HG03342 (cell line): ENCODE measurements at regions not wholly inside any gene's neighbourhood (a gene's known extent, or its start where the extent isn't known, plus 50 kb on each side); places are given as distances from the start of the nearest gene placed in this dataset.

Experiments used
- ATAC-seq: cut with Tn5 transposase; IDR thresholded peaks from one replicate; pipeline ENCODE4 v1.9.1; 2021; ENCODE audit warnings: mild to moderate bottlenecking, moderate library complexity; ENCODE audit not compliant: unreplicated experiment

DNA sequence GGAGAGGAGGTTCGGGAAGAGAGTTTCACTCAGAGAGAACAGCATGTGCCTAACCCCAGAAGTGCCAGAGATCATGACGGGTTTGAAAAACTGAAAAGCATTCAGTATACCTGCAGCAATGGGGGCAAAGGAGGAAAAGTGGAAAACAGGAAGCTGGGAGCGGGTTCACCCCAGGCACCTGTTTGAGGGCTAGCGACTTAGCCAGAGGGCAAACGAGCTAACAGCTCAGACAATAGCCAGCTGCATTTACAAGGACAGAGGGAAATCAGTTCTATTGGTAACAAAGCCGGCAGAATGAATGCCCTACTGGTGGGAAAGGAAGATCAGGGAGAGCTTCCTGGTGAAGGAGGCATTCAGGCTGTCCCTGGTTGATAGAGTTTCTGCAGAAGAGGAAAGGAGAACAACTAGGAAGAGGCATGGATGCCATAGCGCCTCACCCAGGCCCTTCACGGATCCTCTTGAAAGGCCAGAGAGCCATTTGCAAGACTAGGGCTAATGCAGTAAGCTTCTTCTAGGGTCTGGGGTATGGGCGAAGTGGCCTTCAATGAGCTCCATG, 141.7 kb upstream of the ADRA1B start:
- ATAC-seq: no peak

DNA sequence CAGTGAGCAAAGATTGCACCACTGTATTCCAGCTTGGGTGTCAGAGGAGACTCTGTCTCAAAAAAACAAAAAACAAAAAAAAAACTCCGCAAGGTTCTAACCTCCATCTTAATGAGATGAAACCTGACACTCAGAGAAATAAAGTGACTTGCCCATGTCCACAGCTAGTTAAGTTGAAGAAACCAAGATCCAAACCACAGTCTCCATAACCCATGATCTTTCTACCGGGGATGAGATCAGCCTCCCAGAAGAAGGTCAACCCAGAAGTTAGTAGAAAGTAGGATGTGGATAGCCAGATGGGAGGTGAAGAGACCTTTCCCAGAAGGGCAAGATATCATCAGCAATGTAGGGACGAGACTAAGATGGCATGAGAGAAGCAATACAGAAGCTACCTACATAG, 140.4 kb upstream of the ADRA1B start:
- no peak for ATAC-seq

DNA sequence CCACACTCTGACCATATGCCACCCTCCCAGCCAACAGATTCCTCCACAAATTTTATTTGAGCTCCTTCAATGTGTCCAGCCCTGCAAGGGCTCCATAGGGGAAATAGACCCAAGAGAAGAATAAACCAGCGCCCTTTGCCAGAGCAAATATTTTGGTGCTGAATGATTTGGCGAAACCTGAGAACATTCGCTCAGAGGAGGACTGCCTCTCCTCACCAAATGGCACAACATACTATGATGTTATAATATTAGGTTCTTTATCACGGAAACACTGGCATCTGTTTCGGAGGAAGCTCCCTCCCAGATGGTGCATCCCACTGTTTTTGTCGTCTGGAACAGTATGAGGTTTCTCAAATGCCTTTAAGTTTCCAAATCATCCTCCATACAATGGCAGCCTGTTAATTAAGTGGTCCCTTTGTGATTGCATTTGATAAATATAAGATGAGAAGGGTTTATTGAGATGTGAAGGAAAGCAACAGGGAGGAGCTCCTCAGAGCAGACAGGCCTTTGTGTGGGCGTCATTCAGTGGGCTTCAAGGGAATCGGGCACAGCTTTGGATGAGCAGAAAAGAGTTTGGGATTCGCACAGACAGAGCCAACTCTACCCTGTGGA, 139.1 kb upstream of the ADRA1B start:
- ATAC-seq: no peak

DNA sequence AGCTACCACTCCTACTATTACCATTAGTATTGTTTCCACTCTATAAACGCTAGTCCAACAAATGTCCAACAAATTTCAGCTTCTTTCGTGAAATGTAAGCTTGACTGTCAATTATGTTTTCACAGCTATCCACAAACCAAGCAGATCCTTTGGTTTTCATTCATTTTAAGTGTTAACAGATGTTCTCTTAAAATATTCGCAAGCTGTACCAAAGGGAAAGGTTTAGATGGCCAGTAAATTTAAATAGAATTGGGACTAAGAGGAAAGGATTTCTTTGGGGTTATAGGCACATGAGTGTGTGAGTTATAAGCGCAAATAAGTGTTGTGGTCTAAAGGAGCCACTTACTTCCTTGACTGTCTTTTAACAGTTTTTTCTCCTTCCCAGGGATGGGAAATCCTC, 136.8 kb upstream of the ADRA1B start:
- no peak for ATAC-seq

DNA sequence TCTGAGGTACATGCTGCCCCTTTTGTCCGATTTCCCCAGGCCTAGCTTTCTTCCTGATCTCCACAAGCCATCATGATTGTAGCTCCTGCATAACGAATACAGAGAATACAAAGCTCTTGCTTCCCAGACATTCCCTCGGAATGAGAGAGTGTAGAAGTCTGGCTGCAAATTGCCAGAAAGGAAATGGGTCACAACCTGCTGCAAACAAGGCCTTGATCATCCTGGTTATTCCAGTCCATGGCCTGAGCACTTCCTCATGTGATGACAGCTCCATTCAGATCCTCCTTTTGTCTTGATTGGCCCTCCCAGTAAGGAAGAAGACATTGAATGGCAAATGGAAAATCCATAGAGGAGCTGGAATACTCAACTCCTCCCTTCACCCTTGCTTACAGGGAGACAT, 136.0 kb upstream of the ADRA1B start:
- ATAC-seq: no peak

DNA sequence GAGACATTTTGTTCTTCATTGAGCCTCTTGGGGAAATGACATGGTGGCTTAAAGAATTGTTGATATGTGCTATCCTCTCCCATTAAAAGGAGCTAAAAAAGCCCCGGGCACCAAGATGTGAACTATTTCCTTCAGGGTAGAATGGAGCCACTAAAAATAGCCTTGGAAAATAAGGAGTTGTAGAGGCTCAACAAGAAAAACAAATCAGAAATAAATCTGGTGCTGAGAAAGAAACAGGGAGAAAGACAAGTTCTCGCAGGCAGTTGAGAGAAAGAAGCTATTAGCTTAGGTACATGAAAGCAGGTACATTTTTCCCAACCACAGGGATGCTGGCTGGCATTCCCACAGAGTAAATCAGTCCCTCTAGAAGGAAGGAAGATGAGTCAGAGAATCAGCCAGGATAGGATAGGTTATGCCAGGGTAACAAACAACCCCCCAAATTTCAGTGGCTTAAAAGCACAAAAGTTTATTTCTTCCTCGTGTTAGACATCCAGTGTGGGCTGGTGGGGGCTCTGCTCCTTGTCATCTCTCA, 134.6 kb upstream of the ADRA1B start:
- no peak for ATAC-seq

DNA sequence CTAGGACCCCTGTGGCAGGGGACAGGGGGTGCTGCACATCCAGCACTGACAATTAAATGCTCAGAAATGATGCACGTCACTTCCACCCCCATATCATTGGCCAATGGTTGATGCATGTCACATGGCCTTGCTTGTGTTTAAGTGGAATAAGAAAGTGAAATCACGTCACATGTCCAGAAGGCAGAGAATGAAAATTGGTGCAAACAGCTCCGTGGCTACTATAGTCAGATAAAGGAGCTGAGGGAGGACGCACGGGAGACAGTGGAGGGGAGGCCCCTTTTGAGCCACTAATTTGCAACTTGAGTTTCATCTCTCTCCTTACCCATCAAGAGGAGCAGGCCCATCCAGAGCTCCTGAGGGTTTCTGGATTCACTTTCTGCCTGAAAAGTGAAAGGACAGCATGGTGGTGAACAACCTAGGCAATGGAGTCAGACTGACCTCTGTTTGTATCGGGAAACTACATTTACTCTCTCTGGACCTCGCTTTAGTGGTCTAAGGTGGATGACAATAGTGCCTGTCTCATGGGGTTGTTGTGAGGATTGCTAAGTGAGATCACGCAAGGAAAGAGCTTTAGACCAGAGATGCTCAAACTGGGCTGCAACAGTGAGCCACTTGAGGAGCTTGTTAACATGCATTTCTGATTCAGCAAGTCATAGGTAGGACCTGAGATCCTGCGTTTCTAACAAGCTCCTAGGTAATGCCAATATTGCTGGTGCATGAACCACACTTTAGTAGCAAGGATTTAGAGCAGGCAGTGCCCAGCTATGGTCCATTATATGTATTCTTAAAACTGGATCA, 133.9 kb upstream of the ADRA1B start:
- no peak for ATAC-seq

DNA sequence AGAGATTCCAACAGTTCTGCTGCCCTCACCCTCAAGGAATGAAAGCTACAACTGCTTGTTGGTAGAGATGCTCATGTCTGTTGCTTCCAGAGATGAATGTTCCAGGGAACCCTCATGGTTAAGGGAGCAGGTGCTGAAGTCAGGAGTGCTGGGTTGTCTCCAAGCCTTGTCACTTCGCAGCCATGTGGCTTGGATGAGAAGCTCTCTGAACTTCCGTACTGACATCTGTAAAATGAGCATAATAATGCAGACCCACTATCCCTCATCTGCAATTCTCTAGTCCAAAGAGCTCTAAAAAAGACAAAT, 133.3 kb upstream of the ADRA1B start:
- ATAC-seq: no peak

DNA sequence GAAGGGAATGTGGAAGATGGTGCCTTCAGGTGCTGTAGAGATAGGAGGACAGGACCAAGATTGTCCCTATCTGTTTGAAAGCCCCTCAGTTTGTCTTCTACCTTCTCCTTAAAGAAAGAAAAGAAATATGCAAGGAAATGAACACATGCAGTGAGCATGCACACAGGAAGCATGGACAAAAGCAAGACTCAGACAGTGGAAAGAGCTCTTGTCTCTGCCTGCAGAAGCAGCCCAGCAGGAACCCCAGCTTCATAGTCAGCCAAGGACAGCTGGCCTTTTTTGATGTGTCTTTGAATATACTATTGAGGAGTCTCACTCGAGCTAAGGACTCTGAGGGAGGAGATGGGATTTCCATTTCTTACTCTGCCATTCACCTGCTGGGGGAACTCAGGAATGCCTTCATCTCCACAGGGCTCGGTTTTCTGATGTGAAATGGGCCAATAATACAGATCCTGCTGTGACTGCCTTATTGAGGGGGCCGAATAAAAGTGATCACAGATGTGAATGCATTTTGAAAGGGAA, 132.5 kb upstream of the ADRA1B start:
- no peak for ATAC-seq

DNA sequence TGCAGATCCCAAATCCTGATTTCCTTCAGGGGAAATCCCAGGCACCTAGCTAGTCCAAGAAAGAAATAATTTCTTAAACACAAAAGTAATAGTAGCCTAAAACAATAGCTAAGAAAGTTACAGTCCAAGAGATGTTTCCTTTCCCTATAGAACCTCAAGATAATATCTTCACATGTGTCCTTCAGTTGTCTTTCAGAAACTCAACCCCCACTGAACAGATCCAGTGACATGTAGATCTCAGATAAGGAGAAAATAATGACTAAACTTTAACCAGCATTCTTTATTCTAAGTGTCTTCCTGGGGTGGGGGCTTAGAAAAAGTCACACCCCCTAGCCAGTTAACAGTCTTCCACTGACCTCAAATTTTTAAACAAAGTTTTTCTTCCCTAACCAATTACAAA, 131.3 kb upstream of the ADRA1B start:
- no peak for ATAC-seq

DNA sequence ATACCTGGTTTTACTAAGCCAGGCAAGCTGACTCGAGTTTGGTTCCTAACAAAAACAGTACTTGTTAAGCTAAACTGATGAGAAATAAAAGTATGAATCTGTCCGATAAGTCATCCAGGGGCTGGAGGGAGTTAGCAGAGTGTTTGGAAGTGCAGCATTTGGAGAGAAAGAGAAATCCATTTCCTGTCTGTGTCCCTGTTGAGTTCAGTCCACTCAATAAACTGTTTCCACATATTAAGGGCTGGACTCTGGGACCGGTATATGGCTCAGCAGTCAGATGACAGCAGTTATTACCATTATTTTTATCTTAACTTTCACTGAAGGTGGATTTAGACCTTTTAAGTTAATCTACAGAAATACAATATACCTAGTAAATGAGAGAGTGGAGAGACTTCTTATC, 130.6 kb upstream of the ADRA1B start:
- ATAC-seq: no peak

DNA sequence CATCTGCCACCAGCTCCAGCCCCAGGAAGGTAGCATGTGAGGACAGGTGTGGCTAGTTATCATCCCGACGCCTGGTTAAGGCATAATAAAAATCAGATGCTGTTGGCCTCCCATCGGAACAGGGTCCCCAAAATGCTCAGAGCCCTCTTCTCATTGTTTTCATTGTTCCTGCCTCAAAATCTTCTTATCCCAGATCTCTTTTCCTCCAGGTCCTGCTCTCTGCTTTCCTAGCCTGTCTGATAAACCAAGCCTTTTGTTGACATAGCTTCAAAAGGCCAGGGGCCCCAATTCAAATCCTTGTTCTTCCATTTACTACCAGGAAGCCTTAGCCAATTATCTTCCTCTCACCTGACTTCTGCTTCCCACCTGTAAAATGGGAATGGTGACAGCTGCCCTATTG, 130.1 kb upstream of the ADRA1B start:
- ATAC-seq: no peak

DNA sequence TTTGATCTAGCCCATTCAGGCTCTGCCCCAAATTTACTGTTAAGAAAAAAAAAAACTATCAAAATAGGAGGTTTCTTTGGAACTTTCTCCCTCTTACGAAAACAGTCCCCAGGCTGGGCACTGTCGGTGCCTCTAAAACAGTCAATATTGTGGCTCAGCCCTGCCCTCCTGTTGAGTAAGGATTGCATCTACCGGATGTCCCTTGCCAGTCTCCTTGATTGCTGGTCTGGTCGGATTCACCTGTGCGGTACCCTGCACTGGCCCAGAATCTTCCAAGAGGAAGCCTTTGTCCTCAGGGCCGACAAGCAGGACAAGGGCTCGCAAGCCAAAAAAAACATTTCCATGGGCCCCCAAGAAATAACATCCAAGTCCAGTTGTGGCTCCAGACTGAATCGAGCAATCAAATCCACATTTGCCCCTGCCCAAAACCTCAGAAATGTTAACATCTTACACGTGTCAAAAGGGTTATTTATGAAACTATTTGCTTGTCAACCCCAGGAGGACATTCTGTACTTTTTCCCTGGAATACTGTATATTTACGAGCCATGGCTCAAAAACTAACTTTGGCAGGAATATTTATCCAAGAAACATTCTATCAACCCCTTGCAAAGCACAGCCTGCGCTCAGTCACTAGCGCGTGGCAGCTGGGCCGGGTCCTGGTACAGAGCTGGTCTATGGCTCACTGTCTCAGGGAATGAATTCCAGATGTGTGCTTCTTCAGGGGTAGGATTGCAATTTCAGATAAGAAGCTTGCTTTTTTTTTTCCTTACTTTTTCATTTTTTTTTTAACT, 129.2 kb upstream of the ADRA1B start:
- ATAC-seq: no peak

DNA sequence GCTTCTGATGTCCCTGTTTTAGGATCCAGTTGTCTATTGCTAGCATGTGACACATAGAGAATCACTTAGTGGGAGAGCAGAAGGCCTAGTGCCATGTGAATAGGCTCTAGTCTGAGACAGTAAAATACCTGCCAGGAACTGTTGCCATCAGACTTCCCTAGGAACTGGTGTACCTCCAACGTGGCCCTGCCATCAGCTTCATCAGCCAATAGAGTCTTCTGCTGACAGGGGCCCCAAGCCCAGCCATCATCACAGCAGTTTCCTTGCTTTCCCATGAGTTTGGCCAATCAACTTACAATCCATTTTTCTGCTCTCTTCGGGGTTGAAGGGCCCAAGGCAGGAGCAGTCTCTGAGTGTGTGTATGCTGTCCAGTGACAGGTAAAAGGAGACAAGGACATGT, 128.4 kb upstream of the ADRA1B start:
- ATAC-seq: no peak

DNA sequence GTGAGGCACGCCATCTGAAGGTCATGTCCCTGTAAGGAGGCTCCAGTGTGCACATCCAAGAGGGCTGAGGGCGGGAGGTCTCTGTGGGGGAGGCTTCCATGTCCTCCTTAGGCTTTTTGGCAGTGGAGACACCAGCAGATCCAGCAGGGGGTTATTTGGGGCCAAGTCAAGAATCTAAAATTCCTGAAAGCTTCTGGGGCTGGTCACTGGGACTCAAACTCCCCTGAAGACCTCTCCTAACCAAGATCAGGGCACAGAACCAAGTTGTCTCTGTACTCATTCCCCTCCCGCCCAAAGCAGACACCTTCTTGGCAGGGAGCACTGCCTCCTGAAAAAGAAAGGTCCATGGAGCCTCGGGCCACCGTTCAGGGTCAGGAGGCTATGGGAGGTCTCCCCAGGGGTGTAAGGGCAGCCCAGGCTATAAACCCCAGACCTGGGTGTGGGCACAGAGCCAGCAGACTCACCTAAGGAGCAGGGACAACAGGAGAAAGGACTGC, 127.4 kb upstream of the ADRA1B start:
- no peak for ATAC-seq

DNA sequence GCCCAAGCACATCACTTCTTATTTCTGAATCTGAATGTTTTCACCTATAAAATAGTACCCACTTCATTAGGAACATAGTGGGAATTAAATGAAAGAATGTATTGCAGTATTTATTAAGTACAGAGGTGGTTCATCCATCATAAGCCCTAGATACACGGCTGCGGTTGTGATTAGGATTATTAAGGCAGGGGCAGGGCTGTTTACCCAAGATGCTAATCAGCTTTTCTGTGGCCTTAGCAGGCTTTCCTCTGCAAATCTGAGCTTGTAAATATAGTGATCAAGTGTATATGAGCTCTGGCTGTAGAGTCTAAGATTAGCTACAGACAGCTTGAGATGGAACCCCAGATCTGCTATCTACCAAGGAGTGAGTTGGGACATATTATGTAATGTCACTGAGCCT, 124.1 kb upstream of the ADRA1B start:
- ATAC-seq: no peak

DNA sequence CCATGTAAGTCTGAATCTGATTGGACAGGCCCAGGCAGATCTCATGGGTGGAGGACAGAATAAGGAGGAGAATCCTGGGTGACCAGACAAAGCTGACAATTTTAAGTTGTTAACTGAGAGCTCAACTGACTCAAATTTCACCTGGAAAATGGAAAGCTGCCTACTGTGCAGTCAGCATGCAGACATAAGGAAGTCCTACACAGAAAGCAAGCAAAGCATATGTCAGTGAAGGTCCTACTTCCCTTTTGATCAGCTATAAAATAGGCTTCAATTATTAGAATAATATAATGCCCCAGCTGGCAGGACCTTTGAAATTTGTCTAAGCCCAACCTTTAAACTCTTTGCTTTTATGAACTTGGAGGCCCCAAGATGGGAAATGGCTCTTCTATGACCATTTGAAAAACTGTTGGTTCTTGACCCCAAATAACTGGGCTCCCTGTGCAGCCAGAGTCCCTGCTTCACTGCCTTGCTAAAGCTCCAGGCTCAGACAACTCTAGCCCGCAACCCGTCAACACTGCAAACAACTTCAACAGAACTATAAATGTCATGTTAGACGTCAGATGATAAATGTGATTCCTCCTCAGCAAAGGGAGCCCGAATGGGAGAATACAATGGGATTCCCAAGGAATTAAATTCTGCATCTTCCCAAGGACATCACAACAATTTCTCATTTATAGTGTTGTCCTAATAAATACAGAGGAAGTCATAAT, 118.9 kb upstream of the ADRA1B start:
- no peak for ATAC-seq

DNA sequence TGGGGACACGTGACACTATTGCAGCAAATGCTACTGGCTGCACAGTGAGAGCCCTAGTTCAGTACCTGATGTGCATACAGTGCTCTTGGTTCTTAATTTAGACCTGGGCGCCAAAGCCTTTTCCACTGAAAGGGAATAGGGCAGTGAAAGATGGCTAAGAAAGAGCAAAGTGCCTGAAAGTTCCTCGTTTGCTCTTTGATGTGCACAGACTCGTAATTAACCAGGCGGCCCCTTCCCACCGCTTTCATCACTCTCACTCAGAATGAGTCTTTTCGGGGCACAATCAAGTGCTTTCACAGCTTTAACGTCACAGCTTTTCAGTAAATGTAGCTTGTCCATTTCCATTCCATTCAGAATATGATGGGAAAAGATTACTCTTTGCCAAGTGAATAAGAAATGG, 116.6 kb upstream of the ADRA1B start:
- no peak for ATAC-seq

DNA sequence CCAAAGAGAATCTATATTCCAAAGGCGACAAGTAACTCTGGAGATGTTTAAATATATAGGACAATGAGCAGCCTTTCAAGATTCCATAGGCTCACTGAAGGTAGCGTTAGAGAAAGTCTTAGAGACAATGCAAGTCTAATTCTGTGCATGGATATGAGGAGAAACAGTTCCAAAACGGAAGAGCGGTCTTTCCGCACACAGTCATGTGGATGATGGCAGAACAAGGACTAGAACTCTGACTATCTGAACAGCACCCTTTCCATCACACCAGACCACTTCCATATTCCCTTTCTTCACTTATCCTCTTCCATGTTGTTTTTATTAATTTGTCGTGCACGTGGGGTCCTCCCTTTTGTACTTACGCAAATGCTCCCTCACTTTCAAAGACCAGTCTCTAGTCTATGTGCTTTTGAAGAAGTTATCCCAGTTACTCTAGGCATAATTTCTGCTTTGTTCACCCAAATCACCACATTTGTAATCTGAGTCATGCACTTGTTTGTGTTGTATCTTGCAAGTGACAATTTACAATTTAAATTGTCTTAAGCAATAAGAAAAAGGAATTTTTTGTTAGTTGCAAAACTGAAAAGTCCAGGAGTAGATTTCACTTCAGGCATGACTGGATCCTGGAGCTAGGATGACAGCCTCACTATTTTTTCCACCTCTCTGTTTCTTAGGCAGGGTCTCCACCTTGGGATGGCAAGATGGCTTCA, 116.0 kb upstream of the ADRA1B start:
- ATAC-seq: no peak

DNA sequence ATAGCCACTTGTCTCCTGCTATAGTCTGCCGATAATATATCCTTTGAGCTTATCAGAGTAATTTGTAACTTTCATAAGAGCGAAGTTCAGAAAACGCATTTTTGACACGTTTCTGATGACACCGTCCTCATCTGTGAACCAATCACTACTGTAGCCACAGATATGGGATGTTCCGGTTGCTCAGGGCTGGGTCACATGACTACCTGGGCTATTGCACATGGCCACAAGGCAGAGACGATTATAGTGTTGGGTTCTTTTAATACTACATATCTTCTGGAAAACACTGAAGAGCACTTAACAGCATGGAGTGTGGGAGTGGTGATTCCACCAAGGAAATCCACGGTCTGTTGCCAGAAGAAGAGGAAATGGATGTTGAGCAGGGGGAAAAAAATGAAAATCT, 115.0 kb upstream of the ADRA1B start:
- ATAC-seq: no peak
